ENCODE measurements at regions not wholly inside any gene's neighbourhood (a gene's known extent, or its start where the extent isn't known, plus 50 kb on each side); places are given as distances from the start of the nearest gene placed in this dataset.

- no peak for DNase-seq (ENCODE audit: low read depth in 2 of 3, low spot score in 1 of 3)
Measured at GRCh38 chr13:105638426-105638825, 897.0 kb downstream of the EFNB2 start.

- no peak for DNase-seq (ENCODE audit: low read depth in 2 of 3, low spot score in 1 of 3)
Measured at GRCh38 chr13:105634059-105634458, 901.4 kb downstream of the EFNB2 start.

- no peak for DNase-seq (ENCODE audit: low read depth in 2 of 3, low spot score in 1 of 3)
Measured at GRCh38 chr13:105630431-105630830, 905.0 kb downstream of the EFNB2 start.

DNA sequence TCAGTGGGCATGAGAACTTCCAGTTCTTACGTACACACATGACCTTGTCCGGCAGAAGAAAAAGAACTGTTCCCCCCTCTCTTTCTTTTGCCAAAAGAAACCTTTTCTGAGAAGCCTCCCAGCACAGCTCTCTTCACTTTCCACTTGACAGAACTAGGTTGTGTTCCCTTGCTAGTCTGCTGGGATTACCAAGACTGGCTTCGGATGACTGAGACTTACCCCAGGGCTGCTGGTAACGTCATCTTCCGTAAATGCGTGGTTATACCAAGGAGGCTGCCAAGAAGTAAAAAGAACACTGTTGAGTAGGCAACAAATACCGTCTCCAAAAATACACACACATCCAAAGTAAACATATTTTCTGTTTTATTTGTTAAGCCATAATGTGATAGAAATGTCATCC is 908.2 kb downstream of the EFNB2 start:
- no peak for DNase-seq (ENCODE audit: low read depth in 2 of 3, low spot score in 1 of 3)

- DNase-seq (ENCODE audit: low read depth in 2 of 3, low spot score in 1 of 3) = no peak
Measured at GRCh38 chr13:105625691-105626090, 909.8 kb downstream of the EFNB2 start.

GRCh38 chr13:105616333-105617075 is 919.0 kb downstream of the EFNB2 start:
- DNase-seq (ENCODE audit: low read depth in 2 of 3, low spot score in 1 of 3) = no peak

GRCh38 chr13:105612541-105612940 is 922.9 kb downstream of the EFNB2 start:
- DNase-seq (ENCODE audit: low read depth in 2 of 3, low spot score in 1 of 3) = no peak

GRCh38 chr13:105611424-105611823 is 924.0 kb downstream of the EFNB2 start:
- no peak for DNase-seq (ENCODE audit: low read depth in 2 of 3, low spot score in 1 of 3)

- no peak for DNase-seq (ENCODE audit: low read depth in 2 of 3, low spot score in 1 of 3)
Measured at GRCh38 chr13:105608104-105608503, 927.4 kb downstream of the EFNB2 start.

DNA sequence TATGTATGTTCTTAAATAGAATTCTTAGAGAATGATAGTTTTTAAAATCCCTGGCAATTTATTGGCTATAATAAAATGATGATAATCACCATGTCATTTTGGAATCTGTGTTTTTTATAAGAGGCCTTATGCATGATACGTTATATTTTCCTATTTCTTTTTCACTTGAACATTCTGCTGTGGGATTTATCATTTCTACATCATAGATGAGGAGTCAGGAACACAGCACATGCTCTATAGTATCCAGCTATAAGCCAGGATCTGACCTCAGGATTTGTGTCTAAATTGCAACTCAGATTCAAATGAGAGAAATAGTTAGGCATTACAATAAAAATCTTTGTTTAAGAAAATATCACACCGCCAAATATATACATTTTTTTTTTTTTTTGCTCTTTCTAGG is 928.0 kb downstream of the EFNB2 start:
- no peak for DNase-seq (ENCODE audit: low read depth in 2 of 3, low spot score in 1 of 3)

DNA sequence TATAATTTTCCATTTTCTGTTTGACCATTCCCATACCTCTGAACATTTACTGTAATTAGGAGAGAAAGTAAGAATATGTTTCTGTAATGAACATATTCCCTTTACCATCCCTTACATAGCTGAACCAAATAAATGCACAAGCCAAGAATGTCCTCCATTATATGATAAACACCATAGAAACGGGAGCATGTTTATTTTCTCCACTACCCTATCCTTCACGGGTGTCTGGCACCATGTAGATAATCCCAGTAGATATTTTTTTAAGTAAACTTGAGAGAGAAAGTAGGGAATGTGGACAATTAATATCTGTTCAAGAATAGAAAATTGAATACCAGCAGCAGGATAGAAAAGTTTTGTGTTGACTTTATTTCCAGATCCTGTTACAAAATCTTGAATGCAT is 928.4 kb downstream of the EFNB2 start:
- DNase-seq (ENCODE audit: low read depth in 2 of 3, low spot score in 1 of 3) = no peak

DNA sequence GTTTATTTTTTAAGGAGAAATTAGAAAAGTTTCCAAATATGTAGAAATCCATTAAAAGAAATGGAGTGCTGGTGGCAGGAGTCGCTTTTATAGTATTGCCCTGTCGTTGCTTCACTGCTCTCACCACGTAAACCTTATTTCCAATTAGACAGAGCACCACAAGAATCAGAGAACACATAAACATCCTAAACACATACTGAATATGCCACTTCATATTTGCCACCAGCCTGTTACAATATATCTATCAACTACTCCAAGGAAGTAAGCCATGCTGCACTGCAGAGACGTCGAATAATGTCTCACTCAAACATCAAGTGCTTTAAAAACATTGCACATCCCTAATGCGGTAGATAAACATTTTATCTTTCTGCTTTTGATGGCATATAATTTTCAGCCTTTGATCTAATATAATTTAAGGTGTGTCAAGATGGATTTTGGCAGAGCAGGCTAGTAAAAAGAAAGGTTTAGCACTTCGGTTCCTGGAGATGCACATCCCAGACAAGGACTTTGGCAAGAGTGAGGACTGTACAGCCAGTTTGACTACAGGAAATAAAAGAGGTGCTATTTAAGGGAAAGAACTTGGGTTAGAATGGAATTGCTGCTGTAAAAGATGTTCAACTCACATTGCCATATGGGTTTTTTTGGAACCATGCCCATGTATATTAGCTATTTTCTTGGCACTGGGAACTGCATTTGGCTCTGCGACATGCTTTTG is 932.3 kb downstream of the EFNB2 start:
- no peak for DNase-seq (ENCODE audit: low read depth in 2 of 3, low spot score in 1 of 3)

DNA sequence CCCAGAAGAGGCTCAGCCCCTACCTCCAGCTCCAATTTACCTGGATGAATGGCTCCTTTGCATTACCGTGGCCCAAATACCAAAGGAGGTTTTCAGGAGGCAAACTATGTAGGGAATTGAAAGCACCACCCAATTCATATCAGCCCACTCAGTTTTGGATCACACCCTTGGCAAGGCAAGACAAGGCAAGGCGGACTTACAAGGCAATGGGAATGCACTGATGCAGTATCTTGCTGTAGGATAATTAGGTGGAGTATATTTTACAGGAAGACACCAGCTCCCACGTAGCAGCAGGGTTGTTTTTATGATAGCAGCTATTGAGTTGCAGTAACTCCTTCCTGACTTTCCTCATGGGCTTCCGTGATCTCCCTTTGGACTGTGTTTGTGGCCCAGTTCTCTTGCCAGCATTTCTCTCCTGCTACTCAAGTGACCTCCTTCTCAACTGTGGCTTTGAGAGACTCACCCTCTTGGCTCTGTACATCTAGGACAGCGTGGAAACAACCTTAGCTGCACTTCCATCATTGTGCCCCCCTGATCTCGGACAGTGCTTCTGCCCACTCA is 935.9 kb downstream of the EFNB2 start:
- DNase-seq (ENCODE audit: low read depth in 2 of 3, low spot score in 1 of 3) = no peak

DNA sequence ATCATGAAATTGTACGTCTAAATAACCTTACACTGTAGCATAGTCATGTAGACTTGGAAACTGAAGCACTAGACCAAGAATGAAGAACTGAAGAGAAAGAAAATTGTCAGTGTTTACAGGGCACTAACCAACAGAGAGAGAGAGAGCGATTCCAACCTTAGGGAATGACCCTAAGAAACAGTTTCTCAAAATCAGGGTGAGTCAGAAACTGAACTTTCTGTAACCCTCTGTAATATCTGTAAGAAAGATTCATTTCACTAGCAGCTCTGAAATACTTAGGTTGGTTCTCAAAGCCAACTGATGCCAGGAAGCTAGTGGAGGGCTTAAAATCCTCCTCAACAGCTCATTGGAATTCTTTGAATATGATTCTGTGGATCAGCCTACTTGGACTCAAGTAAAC is 936.9 kb downstream of the EFNB2 start:
- no peak for DNase-seq (ENCODE audit: low read depth in 2 of 3, low spot score in 1 of 3)

DNA sequence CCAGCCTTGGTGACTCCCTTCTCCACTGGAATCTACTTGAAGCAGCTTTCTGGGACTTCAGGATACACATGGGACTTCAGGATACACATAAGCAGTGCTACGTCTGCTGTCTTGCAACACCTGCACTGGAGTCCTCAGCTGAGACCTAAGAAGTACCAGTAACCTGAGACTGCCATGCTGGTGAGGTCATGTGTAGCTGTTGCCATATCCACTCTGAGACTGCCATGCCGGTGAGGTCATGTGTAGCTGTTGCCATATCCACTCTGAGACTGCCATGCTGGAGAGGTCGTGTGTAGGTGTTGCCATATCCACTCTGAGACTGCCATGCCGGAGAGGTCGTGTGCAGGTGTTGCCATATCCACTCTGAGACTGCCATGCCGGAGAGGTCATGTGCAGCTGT is 937.9 kb downstream of the EFNB2 start:
- DNase-seq (ENCODE audit: low read depth in 2 of 3, low spot score in 1 of 3) = no peak

GRCh38 chr13:105595471-105595870 is 940.0 kb downstream of the EFNB2 start:
- DNase-seq (ENCODE audit: low read depth in 2 of 3, low spot score in 1 of 3) = no peak

DNA sequence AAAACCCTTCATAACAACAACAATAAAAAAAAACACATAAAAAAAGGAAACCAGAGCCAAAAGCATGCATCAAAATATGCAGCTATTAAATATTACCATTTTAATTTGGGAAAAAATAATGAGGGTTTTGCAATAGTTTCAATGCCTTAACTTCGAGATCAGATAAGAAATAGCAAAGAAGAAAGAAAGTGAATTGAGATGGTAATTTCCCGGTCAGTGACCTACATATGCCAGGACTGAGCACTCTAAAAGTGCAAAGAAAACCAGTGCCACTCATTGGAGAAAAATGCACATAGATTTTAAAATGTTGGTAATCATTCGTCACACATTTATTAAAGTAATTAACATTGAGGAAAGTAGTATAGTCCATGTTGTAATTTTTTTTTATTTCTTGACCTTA is 944.2 kb downstream of the EFNB2 start:
- no peak for DNase-seq (ENCODE audit: low read depth in 2 of 3, low spot score in 1 of 3)

DNA sequence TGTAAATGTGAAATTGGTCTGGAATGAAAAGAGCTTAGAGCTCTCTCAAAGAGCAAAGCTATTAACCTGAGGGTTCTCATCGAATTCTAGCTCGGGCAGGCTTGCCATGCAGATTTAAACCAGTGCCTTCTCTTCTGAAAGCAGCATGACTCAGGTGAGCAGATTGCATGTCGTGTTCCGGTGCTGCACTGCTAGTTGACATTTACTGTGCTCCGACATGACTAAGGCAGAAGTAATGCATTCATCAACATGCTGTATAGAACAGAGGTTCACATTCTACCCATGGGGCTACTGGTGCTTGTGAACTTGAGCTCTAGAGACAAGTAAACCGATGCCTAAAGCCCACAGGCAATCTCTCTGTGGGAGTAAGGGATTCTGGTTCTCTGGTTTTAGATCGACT is 947.7 kb downstream of the EFNB2 start:
- no peak for DNase-seq (ENCODE audit: low read depth in 2 of 3, low spot score in 1 of 3)

- no peak for DNase-seq (ENCODE audit: low read depth in 2 of 3, low spot score in 1 of 3)
Measured at GRCh38 chr13:105579821-105580710, 955.4 kb downstream of the EFNB2 start.

GRCh38 chr13:105573136-105573535 is 962.3 kb downstream of the EFNB2 start:
- DNase-seq (ENCODE audit: low read depth in 2 of 3, low spot score in 1 of 3) = no peak

DNA sequence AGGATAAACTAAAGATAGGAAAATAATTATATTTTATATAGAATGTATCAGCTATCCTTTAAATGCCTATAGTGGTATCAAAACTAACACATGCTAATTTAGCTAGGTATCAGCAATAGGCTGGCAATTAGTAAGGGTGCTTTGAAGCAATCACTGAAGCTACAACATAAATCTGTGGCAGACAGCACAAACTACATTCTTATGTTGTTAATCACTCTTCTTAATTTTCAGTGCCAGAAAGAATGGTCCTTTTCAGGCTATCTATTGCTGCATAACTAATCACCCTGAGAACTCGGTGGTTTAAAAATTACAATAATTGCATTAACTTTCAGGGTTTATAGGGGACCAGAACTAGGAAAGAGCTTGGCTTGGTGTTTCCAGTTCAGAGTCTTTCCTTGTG is 963.1 kb downstream of the EFNB2 start:
- no peak for DNase-seq (ENCODE audit: low read depth in 2 of 3, low spot score in 1 of 3)

GRCh38 chr13:105569816-105570215 is 965.6 kb downstream of the EFNB2 start:
- no peak for DNase-seq (ENCODE audit: low read depth in 2 of 3, low spot score in 1 of 3)
